Inflammatory macrophage treated with lipopolysaccharide for 4 hours (primary cell): ENCODE measurements at regions not wholly inside any gene's neighbourhood (a gene's known extent, or its start where the extent isn't known, plus 50 kb on each side); places are given as distances from the start of the nearest gene placed in this dataset.
"Not testable (repeated sequence)": the region's sequence is repeated elsewhere in the genome, so short reads cannot be mapped to it uniquely, and the experiment has no call there.

Experiments used
- DNase-seq: peaks from one replicate; pipeline ENCODE4 v3.0.0-alpha.2; 2020

DNA sequence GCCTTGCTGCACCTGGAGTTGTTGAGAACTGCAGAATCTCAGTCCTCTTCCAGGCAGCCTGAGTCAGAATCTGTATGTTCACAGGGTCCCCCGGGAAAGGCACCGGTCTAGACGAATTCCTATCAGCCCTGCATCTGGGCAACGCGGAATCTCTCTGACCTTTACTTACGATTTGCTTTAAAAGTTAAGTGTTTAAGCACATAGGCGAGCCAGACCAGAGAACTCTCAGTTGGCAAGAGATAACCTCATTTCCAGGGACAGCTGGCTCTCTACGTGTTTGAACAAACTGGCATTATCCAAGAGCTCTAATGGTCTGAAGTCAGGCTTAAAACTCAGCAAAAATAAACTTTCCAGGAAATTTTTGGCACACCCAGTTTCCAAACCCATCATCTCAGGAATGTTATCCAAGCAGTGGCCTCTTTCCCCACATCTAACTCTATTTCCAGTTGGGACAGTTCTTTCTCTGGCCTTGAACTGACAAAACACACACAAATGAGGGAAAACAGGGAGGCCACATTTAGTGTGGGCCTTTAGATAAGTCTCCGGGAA, 53.4 kb downstream of the HES1 start:
- DNase-seq = no peak

GRCh38 chr3:194191850-194192249, 55.9 kb downstream of the HES1 start:
- not testable (repeated sequence) for DNase-seq

- DNase-seq = peak; percentile 15
Observed at GRCh38 chr3:194194051-194194756, 58.3 kb downstream of the HES1 start.

DNA sequence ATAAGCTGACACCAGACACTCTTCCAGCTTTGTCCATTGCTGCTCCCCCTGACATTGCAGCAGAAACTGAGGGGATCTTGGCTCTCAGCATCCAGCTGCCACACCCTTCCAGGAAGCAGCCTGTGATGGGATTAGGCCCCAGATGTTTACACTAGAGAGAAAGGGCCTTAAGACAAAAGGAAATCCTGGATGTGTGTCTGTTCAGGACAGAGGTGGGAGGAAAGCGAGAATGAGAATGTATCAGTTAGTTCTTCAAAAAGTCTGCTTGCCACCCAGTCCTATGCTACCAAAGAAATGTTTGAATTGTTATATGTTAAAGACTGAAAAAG, 58.8 kb downstream of the HES1 start:
- no peak for DNase-seq

GRCh38 chr3:194195611-194196010, 59.7 kb downstream of the HES1 start:
- DNase-seq = no peak

DNA sequence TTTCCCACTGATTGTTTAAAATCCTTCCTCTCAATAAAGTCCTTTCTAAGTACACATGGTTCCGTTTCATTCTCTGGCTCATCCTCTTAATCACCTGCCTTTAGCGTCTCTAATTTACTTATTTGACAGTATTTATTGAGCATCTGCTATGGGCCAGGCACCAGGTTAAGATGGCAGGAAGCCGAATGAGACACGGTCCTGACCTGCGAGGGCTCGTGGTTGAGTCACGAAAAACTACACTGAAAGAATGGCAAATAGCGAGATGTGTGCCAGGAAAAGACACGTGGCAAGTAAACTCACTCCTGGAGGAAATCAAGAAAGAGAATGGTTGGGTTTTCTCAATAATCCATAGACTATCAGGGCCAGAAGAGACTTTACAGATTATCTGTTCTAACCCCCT, 60.9 kb downstream of the HES1 start:
- no peak for DNase-seq

DNA sequence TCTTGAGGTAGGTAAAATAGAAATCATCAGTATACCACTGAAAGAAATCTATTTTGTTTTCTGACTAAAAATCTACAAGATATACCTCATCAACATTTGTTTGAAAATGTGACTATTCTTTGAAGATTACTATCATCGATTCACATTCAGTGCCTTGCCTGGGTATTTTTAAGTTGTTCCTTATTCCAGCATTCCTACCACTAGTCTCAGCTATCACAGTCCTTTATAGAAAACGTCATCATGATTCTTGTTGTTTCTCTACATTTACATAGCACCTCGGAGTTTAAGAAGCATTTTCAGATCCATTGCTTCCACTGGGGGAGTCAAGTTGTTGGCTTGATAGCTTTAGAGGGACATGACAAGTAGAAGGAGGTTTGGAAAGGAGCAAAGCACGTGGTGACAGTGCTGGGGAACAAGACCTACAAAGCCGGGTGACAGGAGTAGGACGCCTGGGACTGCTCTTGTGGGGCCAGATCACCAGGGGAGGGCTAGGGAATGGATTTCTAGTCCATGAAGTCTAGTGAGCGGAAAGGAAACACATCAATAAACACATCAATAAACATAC, 61.5 kb downstream of the HES1 start:
- DNase-seq = no peak

DNA sequence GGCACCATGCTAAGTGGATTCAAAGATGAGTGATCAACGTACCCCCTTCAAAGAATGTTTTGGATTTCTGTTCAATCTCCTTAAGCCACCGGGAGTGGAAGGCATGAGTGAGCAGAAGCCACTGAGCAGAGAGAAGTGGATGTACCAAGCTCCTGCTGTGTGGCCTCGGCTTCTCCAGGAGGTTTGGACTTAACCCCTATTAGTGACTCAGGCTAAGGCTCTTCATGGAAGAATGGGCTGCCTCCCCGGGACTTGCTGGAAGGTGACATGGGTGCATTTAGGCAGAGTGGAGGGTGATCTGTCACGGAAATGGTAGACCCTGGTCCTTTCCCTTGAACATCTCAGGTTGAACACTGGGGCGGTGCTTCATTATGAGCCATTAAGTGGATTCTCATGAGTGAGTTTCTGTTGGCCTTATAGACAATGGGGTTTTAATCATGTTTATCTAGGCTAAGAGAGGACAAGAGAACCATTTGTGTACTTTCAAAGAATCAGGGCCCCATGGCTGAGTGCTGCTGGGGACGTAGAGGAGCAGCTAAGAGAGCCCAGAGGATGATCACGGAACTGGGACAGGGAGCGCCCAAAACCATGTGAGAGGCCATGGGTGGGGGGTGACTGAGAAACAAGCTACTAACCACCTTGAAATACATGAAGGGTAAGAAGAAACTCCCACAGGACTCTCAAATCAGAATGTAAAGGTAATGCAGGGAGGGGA, 62.2 kb downstream of the HES1 start:
- DNase-seq = no peak

DNA sequence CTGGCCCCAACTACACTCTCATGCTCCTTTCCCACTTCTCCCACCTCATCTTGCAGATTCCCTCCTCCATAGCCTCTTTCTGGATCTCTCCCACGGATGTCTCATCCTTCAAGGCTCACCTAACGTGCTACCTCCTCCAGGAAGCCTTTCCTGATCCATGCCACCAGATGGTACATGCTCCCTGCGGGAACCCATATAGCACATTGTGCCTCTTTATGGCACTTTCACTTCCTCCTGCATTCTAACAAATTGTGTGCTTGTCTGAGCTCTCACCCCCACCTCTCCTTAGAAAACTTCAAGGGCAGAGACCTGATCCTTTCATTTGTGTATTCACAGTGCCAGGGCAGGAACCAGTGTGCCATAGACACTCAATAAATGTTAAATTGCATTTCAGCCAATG, 63.0 kb downstream of the HES1 start:
- peak; percentile 6 for DNase-seq

- DNase-seq = no peak
Observed at GRCh38 chr3:194200422-194201081, 64.6 kb downstream of the HES1 start.

DNA sequence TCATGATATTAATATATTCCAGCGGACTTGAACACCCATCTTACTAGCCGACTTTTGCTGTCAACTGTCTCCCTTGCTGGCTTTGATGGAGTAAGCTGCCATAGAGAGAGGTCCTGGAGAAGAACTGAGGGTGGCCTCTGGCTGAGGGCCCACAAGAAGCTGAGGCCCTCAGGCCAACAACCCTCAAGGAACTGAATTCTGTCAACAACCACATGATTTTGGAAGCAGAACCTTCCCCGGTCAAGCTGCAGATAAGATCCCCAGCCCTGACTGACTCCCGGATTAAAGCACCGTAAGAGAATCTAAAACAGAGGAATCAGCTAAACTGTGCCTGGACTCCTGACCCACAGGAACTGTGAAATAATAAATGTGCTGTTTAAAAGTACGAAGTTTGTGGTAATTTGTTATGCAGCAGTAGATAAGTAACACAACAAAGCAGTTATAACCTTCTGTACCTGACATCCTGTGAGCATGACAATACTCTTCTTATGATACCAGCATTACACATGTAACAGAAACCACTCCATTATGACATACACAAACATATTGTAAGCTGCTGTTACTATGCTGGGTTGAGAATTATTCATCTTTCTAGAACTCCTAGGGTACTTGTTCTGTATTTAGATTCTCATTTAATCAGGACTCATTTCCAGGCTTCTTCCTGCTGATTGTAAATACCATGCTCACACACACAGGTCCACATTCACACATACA, 66.2 kb downstream of the HES1 start:
- no peak for DNase-seq

GRCh38 chr3:194203482-194204041, 67.6 kb downstream of the HES1 start:
- DNase-seq = no peak

GRCh38 chr3:194204042-194204987, 68.4 kb downstream of the HES1 start:
- no peak for DNase-seq

- peak; percentile 31 for DNase-seq
Observed at GRCh38 chr3:194205675-194206133, 69.8 kb downstream of the HES1 start.

- DNase-seq = peak; percentile 36
Observed at GRCh38 chr3:194206320-194206719, 70.4 kb downstream of the HES1 start.

DNA sequence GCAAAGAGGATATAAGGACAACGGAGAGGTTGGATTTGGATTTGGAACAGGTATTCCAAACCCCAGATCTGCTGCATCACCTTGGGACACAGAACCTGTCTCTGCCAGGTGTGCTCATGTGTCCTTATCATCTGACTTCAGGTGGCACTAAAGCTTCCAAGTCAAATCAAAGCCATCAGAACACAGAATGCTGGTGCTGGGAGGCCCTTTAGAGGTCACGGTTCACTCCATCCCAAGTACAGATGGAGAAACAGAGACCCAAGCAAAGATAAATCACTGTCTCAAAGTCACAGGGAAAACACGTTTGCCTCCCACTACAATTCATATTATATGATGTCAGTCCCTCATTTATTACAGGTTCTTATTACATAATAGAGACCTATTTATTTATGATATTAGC, 72.8 kb downstream of the HES1 start:
- no peak for DNase-seq

GRCh38 chr3:194212161-194212844, 76.4 kb downstream of the HES1 start:
- no peak for DNase-seq

DNA sequence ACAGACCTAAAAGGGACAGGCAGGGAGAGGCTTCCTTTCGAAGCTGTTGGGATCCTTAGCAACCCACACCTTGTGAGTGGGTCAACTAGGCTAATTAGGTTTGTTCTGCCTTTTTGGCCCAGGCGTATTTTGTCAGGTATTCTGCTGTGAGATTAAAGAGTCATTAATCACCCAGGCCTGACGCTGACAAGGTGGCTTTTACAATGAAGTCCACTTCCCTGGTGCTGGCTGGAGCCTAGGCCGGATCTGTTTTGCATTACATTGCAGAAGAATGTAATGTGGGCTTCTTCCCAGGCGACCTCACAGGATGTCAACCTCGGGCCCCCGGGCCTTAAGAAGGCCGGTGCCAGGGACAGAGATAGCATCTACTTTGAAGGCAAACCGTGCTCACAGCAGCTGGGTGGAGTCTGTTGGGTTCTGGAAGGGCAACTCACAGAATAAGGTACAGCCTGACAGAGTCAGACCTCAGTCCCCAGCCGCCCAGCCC, 76.9 kb downstream of the HES1 start:
- DNase-seq = no peak

- DNase-seq = no peak
Observed at GRCh38 chr3:194215392-194215791, 79.4 kb downstream of the HES1 start.

GRCh38 chr3:194218646-194219453, 82.9 kb downstream of the HES1 start:
- DNase-seq = no peak
